ENCODE measurements at regions not wholly inside any gene's neighbourhood (a gene's known extent, or its start where the extent isn't known, plus 50 kb on each side); places are given as distances from the start of the nearest gene placed in this dataset.
"Not testable (repeated sequence)": the region's sequence is repeated elsewhere in the genome, so short reads cannot be mapped to it uniquely, and the experiment has no call there.

- DNase-seq (no peak), ATAC-seq (ENCODE audit: poor library complexity) (peak; percentile 62)
- intact Hi-C loops (cut with DNase I): no loop called here
These were observed 53.0 kb upstream of the TNKS2 start for GRCh38 chr10:91745090-91745831.

GRCh38 chr10:91743465-91743864 is 54.8 kb upstream of the TNKS2 start:
- ATAC-seq (ENCODE audit: poor library complexity): no peak
- intact Hi-C loops (cut with DNase I): no loop called here

GRCh38 chr10:91742229-91742628 is 56.0 kb upstream of the TNKS2 start:
- intact Hi-C loops (cut with DNase I): no loop called here
- ATAC-seq (ENCODE audit: poor library complexity): no peak

More at GRCh38 chr10:91743465-91743864, 54.8 kb upstream of the TNKS2 start:
- DNase-seq: no peak

GRCh38 chr10:91741356-91741755 is 56.9 kb upstream of the TNKS2 start:
- intact Hi-C loops (cut with DNase I): no loop called here

More at GRCh38 chr10:91742229-91742628, 56.0 kb upstream of the TNKS2 start:
- DNase-seq: no peak

GRCh38 chr10:91740353-91740924 is 57.8 kb upstream of the TNKS2 start:
- no peak for DNase-seq
- intact Hi-C loops (cut with DNase I): no loop called here

More at GRCh38 chr10:91741356-91741755, 56.9 kb upstream of the TNKS2 start:
- DNase-seq (no peak), ATAC-seq (ENCODE audit: poor library complexity) (no peak)

GRCh38 chr10:91732265-91732664 is 66.0 kb upstream of the TNKS2 start:
- DNase-seq; ATAC-seq (ENCODE audit: poor library complexity); intact Hi-C loops (cut with DNase I): not testable (repeated sequence)

More at GRCh38 chr10:91740353-91740924, 57.8 kb upstream of the TNKS2 start:
- ATAC-seq (ENCODE audit: poor library complexity): no peak

- intact Hi-C loops (cut with DNase I); DNase-seq; ATAC-seq (ENCODE audit: poor library complexity): not testable (repeated sequence)
These were observed 68.9 kb upstream of the TNKS2 start for GRCh38 chr10:91729339-91729738.

- DNase-seq (no peak), ATAC-seq (ENCODE audit: poor library complexity) (no peak)
- intact Hi-C loops (cut with DNase I): no loop called here
These were observed 71.9 kb upstream of the TNKS2 start for GRCh38 chr10:91726355-91726754.

GRCh38 chr10:91724933-91725332 is 73.3 kb upstream of the TNKS2 start:
- intact Hi-C loops (cut with DNase I): no loop called here
- ATAC-seq (ENCODE audit: poor library complexity): no peak
- DNase-seq: no peak

GRCh38 chr10:91713461-91714072 is 80.7 kb upstream of the PPP1R3C start:
- DNase-seq (no peak), ATAC-seq (ENCODE audit: poor library complexity) (no peak)
- intact Hi-C loops (cut with DNase I): no loop called here

GRCh38 chr10:91711885-91712680 is 79.2 kb upstream of the PPP1R3C start:
- ATAC-seq (ENCODE audit: poor library complexity) (no peak), DNase-seq (no peak)
- intact Hi-C loops (cut with DNase I): no loop called here

- DNase-seq (no peak), ATAC-seq (ENCODE audit: poor library complexity) (no peak)
- intact Hi-C loops (cut with DNase I): no loop called here
These were observed 76.5 kb upstream of the PPP1R3C start for GRCh38 chr10:91709394-91709798.

- ATAC-seq (ENCODE audit: poor library complexity) (no peak), DNase-seq (no peak)
- intact Hi-C loops (cut with DNase I): no loop called here
These were observed 75.4 kb upstream of the PPP1R3C start for GRCh38 chr10:91708174-91708861.

- no peak for ATAC-seq (ENCODE audit: poor library complexity)
- intact Hi-C loops (cut with DNase I): no loop called here
- no peak for DNase-seq
These were observed 74.4 kb upstream of the PPP1R3C start for GRCh38 chr10:91707236-91707635.

GRCh38 chr10:91705948-91706670 is 73.2 kb upstream of the PPP1R3C start:
- ATAC-seq (ENCODE audit: poor library complexity) (no peak), DNase-seq (no peak)
- intact Hi-C loops (cut with DNase I): no loop called here

GRCh38 chr10:91702620-91703019 is 69.7 kb upstream of the PPP1R3C start:
- DNase-seq: no peak
- no peak for ATAC-seq (ENCODE audit: poor library complexity)
- intact Hi-C loops (cut with DNase I): no loop called here

GRCh38 chr10:91700788-91701444 is 68.0 kb upstream of the PPP1R3C start:
- DNase-seq (no peak), ATAC-seq (ENCODE audit: poor library complexity) (no peak)
- intact Hi-C loops (cut with DNase I): no loop called here
